ENCODE measurements at regions not wholly inside any gene's neighbourhood (a gene's known extent, or its start where the extent isn't known, plus 50 kb on each side); places are given as distances from the start of the nearest gene placed in this dataset.

DNA sequence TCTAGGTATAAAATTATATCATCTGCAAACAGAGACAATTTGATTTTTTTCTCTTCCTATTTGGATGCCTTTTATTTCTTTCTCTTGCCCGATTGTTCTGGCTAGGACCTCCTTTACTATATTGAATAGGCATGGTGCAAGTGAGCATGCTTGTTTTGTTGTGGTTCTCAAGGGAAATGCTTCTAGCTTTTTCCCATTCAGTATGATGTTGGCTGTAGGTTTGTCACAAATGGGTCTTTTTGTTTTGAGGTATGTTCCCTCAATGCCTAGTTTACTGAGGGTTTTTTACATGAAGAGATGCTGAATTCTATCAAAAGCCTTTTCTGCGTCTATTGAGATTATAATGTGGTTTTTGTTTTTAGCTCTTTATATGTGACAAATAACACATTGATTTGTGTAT lies 198.2 kb upstream of the GHR start:
- Histone ChIP-seq H3K4me3 (replicated peaks in 1 of 3; ENCODE audit: insufficient read depth in 1 of 3, low read depth in 1 of 3, low read length in 3 of 3) (no peak overlapping the region), H3K9ac (replicated peaks; ENCODE audit: extremely low read depth, insufficient read depth, low read length) (no peak overlapping the region), H2AFZ (ENCODE audit: low read depth, low read length) (no peak overlapping the region), H3K36me3 (ENCODE audit: control insufficient read depth in 2 of 2, extremely low read depth in 1 of 2, insufficient read depth in 2 of 2, low read length in 2 of 2) (no peaks in the 10 kb centered on the region), H3K4me2 (ENCODE audit: insufficient read depth, low read length) (no peak overlapping the region), H3K4me1 (ENCODE audit: control insufficient read depth, extremely low read depth, insufficient read depth, low read length) (no peaks in the 10 kb centered on the region), H3K27ac (ENCODE audit: insufficient read depth, low read depth, low read length) (no peak overlapping the region), H3K79me2 (ENCODE audit: control insufficient read depth, insufficient read depth, low read length) (no peaks in the 10 kb centered on the region), H3K9me3 (replicated peaks; ENCODE audit: control insufficient read depth, insufficient read depth, low read length) (no peaks in the 10 kb centered on the region), H3K27me3 (ENCODE audit: control insufficient read depth in 2 of 2, insufficient read depth in 2 of 2, low read length in 2 of 2) (no peaks in the 10 kb centered on the region), H3K9me1 (replicated peaks; ENCODE audit: control insufficient read depth, extremely low read depth, insufficient read depth, low read length) (no peaks in the 10 kb centered on the region), H4K20me1 (replicated peaks; ENCODE audit: control insufficient read depth, extremely low read depth, insufficient read depth, low read length) (no peaks in the 10 kb centered on the region)
- intact Hi-C loops (cut with micrococcal nuclease), result no loop called here
- dilution Hi-C loops (cut with MboI; ENCODE audit: extremely low pct_ligation_motif_present, low sequenced_read_pairs), result no loop called here
- no peak for TF ChIP-seq JUN (IDR thresholded peaks at IDR 0.05; ENCODE audit: borderline replicate concordance, insufficient read depth, insufficient read length, low read depth)
- TF ChIP-seq GATA2 (IDR thresholded peaks at IDR 0.05; ENCODE audit: insufficient read depth, insufficient read length, low read depth, low read length), result no peak
- TF ChIP-seq EZH2 (IDR thresholded peaks at IDR 0.05; ENCODE audit: borderline replicate concordance, low read depth, low read length, severe bottlenecking), result no peak
- TF ChIP-seq, protein P1, sequence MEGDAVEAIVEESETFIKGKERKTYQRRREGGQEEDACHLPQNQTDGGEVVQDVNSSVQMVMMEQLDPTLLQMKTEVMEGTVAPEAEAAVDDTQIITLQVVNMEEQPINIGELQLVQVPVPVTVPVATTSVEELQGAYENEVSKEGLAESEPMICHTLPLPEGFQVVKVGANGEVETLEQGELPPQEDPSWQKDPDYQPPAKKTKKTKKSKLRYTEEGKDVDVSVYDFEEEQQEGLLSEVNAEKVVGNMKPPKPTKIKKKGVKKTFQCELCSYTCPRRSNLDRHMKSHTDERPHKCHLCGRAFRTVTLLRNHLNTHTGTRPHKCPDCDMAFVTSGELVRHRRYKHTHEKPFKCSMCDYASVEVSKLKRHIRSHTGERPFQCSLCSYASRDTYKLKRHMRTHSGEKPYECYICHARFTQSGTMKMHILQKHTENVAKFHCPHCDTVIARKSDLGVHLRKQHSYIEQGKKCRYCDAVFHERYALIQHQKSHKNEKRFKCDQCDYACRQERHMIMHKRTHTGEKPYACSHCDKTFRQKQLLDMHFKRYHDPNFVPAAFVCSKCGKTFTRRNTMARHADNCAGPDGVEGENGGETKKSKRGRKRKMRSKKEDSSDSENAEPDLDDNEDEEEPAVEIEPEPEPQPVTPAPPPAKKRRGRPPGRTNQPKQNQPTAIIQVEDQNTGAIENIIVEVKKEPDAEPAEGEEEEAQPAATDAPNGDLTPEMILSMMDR (IDR thresholded peaks at IDR 0.05; ENCODE audit: extremely low read depth in 1 of 2, insufficient read depth in 1 of 2, low read depth in 1 of 2, low read length in 2 of 2), result no peak
- no peak for TF ChIP-seq MYC (IDR thresholded peaks at IDR 0.05; ENCODE audit: low read depth, low read length)
- TF ChIP-seq POLR2A (IDR thresholded peaks at IDR 0.05; ENCODE audit: low read depth, low read length), result no peak
- TF ChIP-seq POLR2AphosphoS5 (IDR thresholded peaks at IDR 0.05; ENCODE audit: insufficient read depth, low read depth, low read length), result no peak
- no peak for TF ChIP-seq FOS (IDR thresholded peaks at IDR 0.05; ENCODE audit: borderline replicate concordance, insufficient read depth, low read length)
- TF ChIP-seq, protein P2, sequence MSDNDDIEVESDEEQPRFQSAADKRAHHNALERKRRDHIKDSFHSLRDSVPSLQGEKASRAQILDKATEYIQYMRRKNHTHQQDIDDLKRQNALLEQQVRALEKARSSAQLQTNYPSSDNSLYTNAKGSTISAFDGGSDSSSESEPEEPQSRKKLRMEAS (IDR thresholded peaks at IDR 0.05; ENCODE audit: insufficient read depth, insufficient read length), result no peak
- FAIRE-seq (no peak), DNase-seq (ENCODE audit: low read depth, low spot score) (no peak)
- BruUV-seq (replicated peaks), result no TSS peak
- CTCF ChIA-PET, result no interaction called here
- POLR2A ChIA-PET, result no interaction called here

Measured in endothelial cell of umbilical vein (primary cell).